GM19372 (cell line): ENCODE measurements at regions not wholly inside any gene's neighbourhood (a gene's known extent, or its start where the extent isn't known, plus 50 kb on each side); places are given as distances from the start of the nearest gene placed in this dataset.

Source experiments
- ATAC-seq: cut with Tn5 transposase; IDR thresholded peaks from one replicate; pipeline ENCODE4 v1.9.1; 2021; ENCODE audit warnings: mild to moderate bottlenecking, low read depth, moderate library complexity; ENCODE audit not compliant: unreplicated experiment

- ATAC-seq: peak; percentile 82
These were observed 54.2 kb upstream of the CTDP1 start for GRCh38 chr18:79625195-79625923.

GRCh38 chr18:79625924-79626561 is 53.6 kb upstream of the CTDP1 start:
- no peak for ATAC-seq

GRCh38 chr18:79626905-79627749 is 52.5 kb upstream of the CTDP1 start:
- no peak for ATAC-seq

GRCh38 chr18:79627750-79628294 is 51.8 kb upstream of the CTDP1 start:
- ATAC-seq: no peak

DNA sequence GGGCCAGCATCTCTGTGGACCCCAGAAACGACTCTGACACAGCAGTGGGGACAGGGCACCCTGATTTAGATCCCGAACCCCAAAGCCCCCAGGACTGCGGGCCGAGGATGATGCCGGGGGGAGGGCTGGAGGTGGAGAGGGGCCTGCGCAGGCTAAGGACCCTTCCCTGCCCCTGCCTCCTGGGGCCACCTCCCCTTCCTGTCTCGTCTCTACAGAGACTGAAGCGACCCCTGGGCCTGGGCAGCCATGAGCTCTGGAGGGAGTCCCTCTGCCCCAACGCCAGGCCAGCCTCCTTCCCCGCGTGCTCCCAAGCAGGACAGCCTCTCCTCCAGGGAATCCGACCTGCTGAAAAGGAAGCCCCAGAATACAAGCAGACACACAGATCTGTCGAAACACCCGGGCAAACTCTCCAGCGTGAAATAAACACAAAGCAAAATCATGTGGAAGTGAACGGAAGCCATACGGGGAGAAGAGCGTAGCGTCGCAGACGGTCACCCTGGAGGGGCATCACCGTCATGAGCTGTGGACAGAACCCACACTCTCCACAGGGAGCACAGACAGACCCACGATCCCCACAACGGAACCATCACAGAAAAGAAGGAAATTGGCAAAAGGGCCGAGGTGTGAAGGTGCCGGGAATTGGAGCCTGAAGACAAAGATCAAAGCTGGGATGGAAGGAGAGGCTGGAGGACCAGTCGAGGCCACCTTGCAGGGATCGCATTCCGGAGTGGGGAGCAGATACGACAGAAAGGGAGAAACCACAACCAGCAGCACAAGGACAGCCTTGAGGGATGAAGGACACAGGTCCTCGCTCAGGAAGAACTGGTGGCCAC is 51.0 kb upstream of the CTDP1 start:
- ATAC-seq: no peak

GRCh38 chr18:79629249-79629558 is 50.4 kb upstream of the CTDP1 start:
- ATAC-seq: no peak

DNA sequence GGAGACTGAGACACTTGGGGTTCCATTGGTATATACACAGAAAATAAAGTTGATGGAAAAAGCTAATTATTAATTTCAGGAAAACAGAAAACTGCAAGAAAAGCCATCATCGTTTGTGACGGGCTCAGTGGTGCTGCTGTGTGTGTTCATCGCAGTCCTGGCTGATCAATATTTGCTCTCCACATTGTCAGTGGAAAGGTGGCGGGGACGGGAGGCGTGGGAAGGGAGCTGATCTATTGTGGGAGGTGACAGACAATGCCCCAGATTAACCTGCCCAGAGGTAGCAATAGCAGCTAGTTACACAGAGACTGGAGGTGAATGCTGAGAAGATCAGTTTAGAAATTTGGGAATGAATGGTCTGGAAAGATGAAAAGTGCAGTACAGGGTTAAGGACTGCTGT is 50.0 kb upstream of the CTDP1 start:
- ATAC-seq: no peak
